ENCODE measurements at regions not wholly inside any gene's neighbourhood (a gene's known extent, or its start where the extent isn't known, plus 50 kb on each side); places are given as distances from the start of the nearest gene placed in this dataset.

- H3K23ac ChIP-seq (ENCODE audit: low read depth, low read length), result no peak overlapping the region
- no peak overlapping the region for H2BK20ac ChIP-seq (ENCODE audit: low read depth, low read length)
- no peak overlapping the region for H2BK120ac ChIP-seq (ENCODE audit: low read depth, low read length)
- ATAC-seq (ENCODE audit: low read depth) (no peak), DNase-seq (no peak)
- no peak overlapping the region for H3K27ac ChIP-seq (ENCODE audit: insufficient read depth, low read length)
- ChIA-PET POLR2A (ENCODE audit: unreplicated experiment) (interaction anchor here (0.5 kb wide), 1 partner anchor 1945 kb away, joined by 3 read pairs; no protein-coding TSS in a partner anchor), CTCF (interaction anchor here (0.5 to 1.1 kb wide), 2 partner anchors 17 to 149 kb away, joined by 3 read pairs; no protein-coding TSS in a partner anchor)
- no peaks in the 10 kb centered on the region for H3K9me1 ChIP-seq (ENCODE audit: insufficient read depth, low read length)
- H3K27me3 ChIP-seq (ENCODE audit: control insufficient read depth, insufficient read depth, low read length), result no peaks in the 10 kb centered on the region
- 79% methylated on average over 2 of the region's 2 CpGs; no CpG with 5 or more reads in 1 of the 2 experiments for WGBS, 2 experiments (ENCODE audit: extremely low coverage in 2 of 2, insufficient read length in 1 of 2)
- no peak overlapping the region for H2AK5ac ChIP-seq (ENCODE audit: low read depth, low read length)
- H4K20me1 ChIP-seq (ENCODE audit: insufficient read depth, low read length), result no peaks in the 10 kb centered on the region
- no peak overlapping the region for H2BK15ac ChIP-seq (ENCODE audit: low read depth, low read length)
- H2AFZ ChIP-seq (replicated peaks; ENCODE audit: low read length, poor library complexity), result no peak overlapping the region
- H3K4me1 ChIP-seq (ENCODE audit: control insufficient read depth, insufficient read depth, low read length), result no peaks in the 10 kb centered on the region
- no peak overlapping the region for H3K14ac ChIP-seq (replicated peaks; ENCODE audit: low read depth, low read length)
- H4K91ac ChIP-seq (ENCODE audit: insufficient read depth, low read depth, low read length), result no peak overlapping the region
- TF ChIP-seq RFX5 (IDR thresholded peaks at IDR 0.05; ENCODE audit: low read depth, low read length), result no peak
- TF ChIP-seq NFE2L2 (IDR thresholded peaks at IDR 0.05; ENCODE audit: low read depth, low read length), result no peak
- no peak for TF ChIP-seq FOS (IDR thresholded peaks at IDR 0.05; ENCODE audit: low read depth, low read length)
- TF ChIP-seq RAD21 (IDR thresholded peaks at IDR 0.05; ENCODE audit: low read length), result no peak
- no peak for TF ChIP-seq MAZ (IDR thresholded peaks at IDR 0.05; ENCODE audit: borderline replicate concordance, low read depth, low read length)
- no peak for TF ChIP-seq SMC3 (IDR thresholded peaks at IDR 0.05; ENCODE audit: low read depth, low read length)
- TF ChIP-seq BHLHE40 (IDR thresholded peaks at IDR 0.05; ENCODE audit: low read depth, low read length), result no peak
- no peak for TF ChIP-seq CTCF (conservative IDR thresholded peaks at IDR 0.05; ENCODE audit: low read depth, low read length)
- TF ChIP-seq CEBPB (IDR thresholded peaks at IDR 0.05; ENCODE audit: low read depth, low read length), result no peak
- no peak for TF ChIP-seq USF2 (IDR thresholded peaks at IDR 0.05; ENCODE audit: low read depth, low read length)
- no peak for TF ChIP-seq MXI1 (IDR thresholded peaks at IDR 0.05; ENCODE audit: borderline replicate concordance, low read depth, low read length)
- TF ChIP-seq MAFK (IDR thresholded peaks at IDR 0.05; ENCODE audit: low read depth, low read length), result no peak
- no peak for TF ChIP-seq RCOR1 (IDR thresholded peaks at IDR 0.05; ENCODE audit: insufficient replicate concordance, low read length)
- TF ChIP-seq CHD1 (IDR thresholded peaks at IDR 0.05; ENCODE audit: low read depth, low read length), result no peak
- no peak for TF ChIP-seq POLR2A (IDR thresholded peaks at IDR 0.05; ENCODE audit: low read depth, low read length)
- no peak for TF ChIP-seq ELK1 (IDR thresholded peaks at IDR 0.05; ENCODE audit: borderline replicate concordance, low read depth, low read length)
- H4K8ac ChIP-seq (ENCODE audit: low read depth in 2 of 2, low read length in 2 of 2), result no peak overlapping the region
- H2AK9ac ChIP-seq (replicated peaks; ENCODE audit: low read depth, low read length, poor library complexity), result no peak overlapping the region
- no peaks in the 10 kb centered on the region for H3K9me3 ChIP-seq (ENCODE audit: control insufficient read depth, insufficient read depth, low read length)
- no peaks in the 10 kb centered on the region for H3K36me3 ChIP-seq (ENCODE audit: control insufficient read depth, insufficient read depth, low read length)
- intact Hi-C loops (cut with micrococcal nuclease) (no loop called here), in situ Hi-C loops (cut with MboI; ENCODE audit: low sequenced_read_pairs) (no loop called here), dilution Hi-C loops (cut with HindIII; ENCODE audit: low sequenced_read_pairs, unreplicated experiment) (no loop called here)
- no peak overlapping the region for H4K5ac ChIP-seq (ENCODE audit: low read depth, low read length)
- H3K18ac ChIP-seq (ENCODE audit: low read depth, low read length), result no peak overlapping the region
- no TSS peak for BruUV-seq (replicated peaks)
- no peak overlapping the region for H3K4me2 ChIP-seq (ENCODE audit: low read depth, low read length)
- H3K4me3 ChIP-seq (ENCODE audit: insufficient read depth, low read depth, low read length), result no peak overlapping the region
- no peaks in the 10 kb centered on the region for H3K79me1 ChIP-seq (ENCODE audit: low read depth in 1 of 2, low read length in 2 of 2)
- H2BK5ac ChIP-seq (ENCODE audit: low read depth, low read length, poor library complexity, severe bottlenecking), result no peak overlapping the region
- H3K4ac ChIP-seq (ENCODE audit: low read depth, low read length), result no peak overlapping the region
- H3K9ac ChIP-seq (ENCODE audit: low read depth, low read length), result no peak overlapping the region
- H3K56ac ChIP-seq (ENCODE audit: extremely low read depth, insufficient read depth, low read length), result no peak overlapping the region
These were observed 384.5 kb downstream of the SEC23A start for GRCh38 chr14:38718519-38718918.
